ENCODE measurements at regions not wholly inside any gene's neighbourhood (a gene's known extent, or its start where the extent isn't known, plus 50 kb on each side); places are given as distances from the start of the nearest gene placed in this dataset.

DNA sequence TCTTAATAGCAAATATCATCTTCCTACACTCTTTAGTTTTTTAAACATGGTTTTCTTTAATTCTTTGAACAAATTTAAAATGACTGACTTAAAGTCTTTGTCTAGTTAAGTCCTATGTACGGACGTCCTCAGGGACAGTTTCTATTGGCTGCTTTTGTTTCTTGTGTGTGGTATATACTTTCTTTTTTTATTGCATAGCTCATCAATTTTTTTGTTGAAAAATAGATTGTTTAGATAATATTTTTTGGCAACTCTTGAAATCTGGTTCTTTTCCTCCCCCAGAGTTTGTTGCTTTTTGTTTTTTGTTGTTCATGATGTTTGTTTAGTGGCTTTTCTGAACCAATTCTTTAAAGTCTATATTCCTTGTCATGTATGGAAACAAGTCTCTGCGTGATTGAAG lies 479.8 kb downstream of the PREX1 start:
- H3K27me3 ChIP-seq (ENCODE audit: control insufficient read depth in 1 of 2, insufficient read depth in 2 of 2, low read length in 2 of 2) = peaks cover 0 to 28% of the 10 kb centered on the region in 2 experiments; a peak in 3 of 5 replicates
- H4K20me1 ChIP-seq (ENCODE audit: insufficient read depth, low read length) = no peaks in the 10 kb centered on the region
- no peak for FAIRE-seq
- no peak overlapping the region for H3K27ac ChIP-seq (ENCODE audit: extremely low read length, insufficient read depth, low read length)
- no peak overlapping the region for H3K4me2 ChIP-seq (ENCODE audit: low read depth, low read length)
- intact Hi-C loops (cut with micrococcal nuclease; ENCODE audit: unreplicated experiment) (no loop called here), in situ Hi-C loops (cut with HindIII; ENCODE audit: extremely low pct_ligation_motif_present, low pct_unique_long_range_greater_than_20kb) (no loop called here)
- H3K4me3 ChIP-seq (replicated peaks in 1 of 3; ENCODE audit: insufficient read depth in 1 of 3, low read depth in 2 of 3, low read length in 3 of 3) = no peak overlapping the region
- no peaks in the 10 kb centered on the region for H3K4me1 ChIP-seq (ENCODE audit: insufficient read depth, low read length)
- no peaks in the 10 kb centered on the region for H3K36me3 ChIP-seq (replicated peaks in 1 of 2; ENCODE audit: control insufficient read depth in 1 of 2, insufficient read depth in 2 of 2, low read length in 2 of 2)
- 2% methylated on average over 3 of the region's 3 CpGs for WGBS (ENCODE audit: low lambda C conversion rate)
- H3K9me3 ChIP-seq (ENCODE audit: low read length) = no peaks in the 10 kb centered on the region
- CTCF ChIA-PET (ENCODE audit: low intra/inter-chr PET ratio, low total read pairs) = no interaction called here
- no peaks in the 10 kb centered on the region for H3K79me2 ChIP-seq (ENCODE audit: insufficient read depth, low read length)
- no peak for ATAC-seq
- DNase-seq (ENCODE audit: low spot score) = no peak
- no peak overlapping the region for H2AFZ ChIP-seq (ENCODE audit: low read length)
- no TSS peak for BruUV-seq (replicated peaks)
- POLR2A ChIA-PET = no interaction called here
- no peak for TF ChIP-seq MIER2 (CRISPR knock-in tag; IDR thresholded peaks at IDR 0.05)
- TF ChIP-seq, protein P1, sequence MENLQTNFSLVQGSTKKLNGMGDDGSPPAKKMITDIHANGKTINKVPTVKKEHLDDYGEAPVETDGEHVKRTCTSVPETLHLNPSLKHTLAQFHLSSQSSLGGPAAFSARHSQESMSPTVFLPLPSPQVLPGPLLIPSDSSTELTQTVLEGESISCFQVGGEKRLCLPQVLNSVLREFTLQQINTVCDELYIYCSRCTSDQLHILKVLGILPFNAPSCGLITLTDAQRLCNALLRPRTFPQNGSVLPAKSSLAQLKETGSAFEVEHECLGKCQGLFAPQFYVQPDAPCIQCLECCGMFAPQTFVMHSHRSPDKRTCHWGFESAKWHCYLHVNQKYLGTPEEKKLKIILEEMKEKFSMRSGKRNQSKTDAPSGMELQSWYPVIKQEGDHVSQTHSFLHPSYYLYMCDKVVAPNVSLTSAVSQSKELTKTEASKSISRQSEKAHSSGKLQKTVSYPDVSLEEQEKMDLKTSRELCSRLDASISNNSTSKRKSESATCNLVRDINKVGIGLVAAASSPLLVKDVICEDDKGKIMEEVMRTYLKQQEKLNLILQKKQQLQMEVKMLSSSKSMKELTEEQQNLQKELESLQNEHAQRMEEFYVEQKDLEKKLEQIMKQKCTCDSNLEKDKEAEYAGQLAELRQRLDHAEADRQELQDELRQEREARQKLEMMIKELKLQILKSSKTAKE (CRISPR knock-in tag; IDR thresholded peaks at IDR 0.05; ENCODE audit: borderline replicate concordance) = no peak
- peak; percentile 94 for TF ChIP-seq MAFF (IDR thresholded peaks at IDR 0.05; ENCODE audit: low read depth, low read length)
- peak; percentile 90 to 97 for TF ChIP-seq MAFK (conservative IDR thresholded peaks at IDR 0.05 in 1 of 2, IDR thresholded peaks at IDR 0.05 in 1 of 2; ENCODE audit: low read length in 2 of 2)
- no peak for TF ChIP-seq ZBTB1 (CRISPR knock-in tag; IDR thresholded peaks at IDR 0.05; ENCODE audit: borderline replicate concordance)
- no peak for TF ChIP-seq NR3C1 (CRISPR knock-in tag; IDR thresholded peaks at IDR 0.05)
- no peak for TF ChIP-seq BHLHE40 (IDR thresholded peaks at IDR 0.05; ENCODE audit: low read length)
- TF ChIP-seq, protein P2, sequence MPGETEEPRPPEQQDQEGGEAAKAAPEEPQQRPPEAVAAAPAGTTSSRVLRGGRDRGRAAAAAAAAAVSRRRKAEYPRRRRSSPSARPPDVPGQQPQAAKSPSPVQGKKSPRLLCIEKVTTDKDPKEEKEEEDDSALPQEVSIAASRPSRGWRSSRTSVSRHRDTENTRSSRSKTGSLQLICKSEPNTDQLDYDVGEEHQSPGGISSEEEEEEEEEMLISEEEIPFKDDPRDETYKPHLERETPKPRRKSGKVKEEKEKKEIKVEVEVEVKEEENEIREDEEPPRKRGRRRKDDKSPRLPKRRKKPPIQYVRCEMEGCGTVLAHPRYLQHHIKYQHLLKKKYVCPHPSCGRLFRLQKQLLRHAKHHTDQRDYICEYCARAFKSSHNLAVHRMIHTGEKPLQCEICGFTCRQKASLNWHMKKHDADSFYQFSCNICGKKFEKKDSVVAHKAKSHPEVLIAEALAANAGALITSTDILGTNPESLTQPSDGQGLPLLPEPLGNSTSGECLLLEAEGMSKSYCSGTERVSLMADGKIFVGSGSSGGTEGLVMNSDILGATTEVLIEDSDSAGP (CRISPR knock-in tag; IDR thresholded peaks at IDR 0.05; ENCODE audit: borderline replicate concordance) = no peak
- TF ChIP-seq, protein P3, sequence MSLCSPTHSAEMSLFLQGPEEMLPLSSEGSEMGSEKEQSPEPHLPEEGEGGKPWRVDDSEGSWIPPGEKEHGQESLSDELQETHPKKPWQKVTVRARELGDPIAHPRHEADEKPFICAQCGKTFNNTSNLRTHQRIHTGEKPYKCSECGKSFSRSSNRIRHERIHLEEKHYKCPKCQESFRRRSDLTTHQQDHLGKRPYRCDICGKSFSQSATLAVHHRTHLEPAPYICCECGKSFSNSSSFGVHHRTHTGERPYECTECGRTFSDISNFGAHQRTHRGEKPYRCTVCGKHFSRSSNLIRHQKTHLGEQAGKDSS (CRISPR knock-in tag; IDR thresholded peaks at IDR 0.05; ENCODE audit: borderline replicate concordance, low read depth) = no peak
- no peak for TF ChIP-seq ERF (CRISPR knock-in tag; IDR thresholded peaks at IDR 0.05)
- no peak for TF ChIP-seq RBM39 (IDR thresholded peaks at IDR 0.05; ENCODE audit: low read depth, low read length, poor library complexity, severe bottlenecking)
- TF ChIP-seq ZNF430 (CRISPR knock-in tag; IDR thresholded peaks at IDR 0.05) = no peak
- TF ChIP-seq FIP1L1 (IDR thresholded peaks at IDR 0.05; ENCODE audit: borderline replicate concordance, insufficient read depth, low read depth, low read length) = no peak
- no peak for TF ChIP-seq AGO2 (optimal IDR thresholded peaks at IDR 0.05; ENCODE audit: low read depth, low read length)
- TF ChIP-seq SNAPC2 (CRISPR knock-in tag; IDR thresholded peaks at IDR 0.05) = no peak
- H3K9ac ChIP-seq (ENCODE audit: insufficient read depth, low read depth, low read length) = no peak overlapping the region
